ENCODE measurements at regions not wholly inside any gene's neighbourhood (a gene's known extent, or its start where the extent isn't known, plus 50 kb on each side); places are given as distances from the start of the nearest gene placed in this dataset.

GRCh38 chr2:10183146-10183675, 60.7 kb downstream of the RRM2 start:
- Histone ChIP-seq H3K4me3 (no peak overlapping the region), H3K36me3 (no peaks in the 10 kb centered on the region), H3K27ac (no peak overlapping the region), H3K9me3 (no peaks in the 10 kb centered on the region), H3K4me1 (no peaks in the 10 kb centered on the region), H3K27me3 (no peaks in the 10 kb centered on the region)
- no peak for DNase-seq (ENCODE audit: extremely low spot score in 2 of 2)
- intact Hi-C loops (cut with DNase I) = no loop called here
- no peak for TF ChIP-seq POLR2A (IDR thresholded peaks at IDR 0.05)
- no peak for TF ChIP-seq CTCF (IDR thresholded peaks at IDR 0.05)

- Histone ChIP-seq H3K4me3 (no peak overlapping the region), H3K27me3 (no peaks in the 10 kb centered on the region), H3K36me3 (no peaks in the 10 kb centered on the region), H3K4me1 (no peaks in the 10 kb centered on the region), H3K27ac (no peak overlapping the region), H3K9me3 (no peaks in the 10 kb centered on the region)
- intact Hi-C loops (cut with DNase I) = no loop called here
- DNase-seq (ENCODE audit: extremely low spot score in 2 of 2) = no peak
- TF ChIP-seq POLR2AphosphoS5 (IDR thresholded peaks at IDR 0.05; ENCODE audit: insufficient read depth in 1 of 2, low read depth in 1 of 2) = no peak
- TF ChIP-seq POLR2A (IDR thresholded peaks at IDR 0.05) = no peak
- TF ChIP-seq CTCF (IDR thresholded peaks at IDR 0.05) = no peak
Measured at GRCh38 chr2:10184421-10184820, 61.9 kb downstream of the RRM2 start.

GRCh38 chr2:10185046-10185445, 62.5 kb downstream of the RRM2 start:
- H3K27me3 ChIP-seq = no peaks in the 10 kb centered on the region
- H3K9me3 ChIP-seq = no peaks in the 10 kb centered on the region
- no peak overlapping the region for H3K27ac ChIP-seq
- H3K4me1 ChIP-seq = no peaks in the 10 kb centered on the region
- H3K36me3 ChIP-seq = no peaks in the 10 kb centered on the region
- H3K4me3 ChIP-seq = no peak overlapping the region
- intact Hi-C loops (cut with DNase I) = no loop called here
- TF ChIP-seq POLR2AphosphoS5 (IDR thresholded peaks at IDR 0.05; ENCODE audit: insufficient read depth in 1 of 2, low read depth in 1 of 2) = no peak
- no peak for TF ChIP-seq POLR2A (IDR thresholded peaks at IDR 0.05)
- no peak for TF ChIP-seq CTCF (IDR thresholded peaks at IDR 0.05)
- DNase-seq (ENCODE audit: extremely low spot score in 2 of 2) = no peak

GRCh38 chr2:10185755-10186154, 63.2 kb downstream of the RRM2 start:
- Histone ChIP-seq H3K36me3 (no peaks in the 10 kb centered on the region), H3K27ac (no peak overlapping the region), H3K27me3 (no peaks in the 10 kb centered on the region), H3K4me3 (no peak overlapping the region), H3K4me1 (no peaks in the 10 kb centered on the region), H3K9me3 (no peaks in the 10 kb centered on the region)
- DNase-seq (ENCODE audit: extremely low spot score in 2 of 2) = no peak
- intact Hi-C loops (cut with DNase I) = no loop called here
- TF ChIP-seq POLR2AphosphoS5 (IDR thresholded peaks at IDR 0.05; ENCODE audit: insufficient read depth in 1 of 2, low read depth in 1 of 2) = no peak
- TF ChIP-seq POLR2A (IDR thresholded peaks at IDR 0.05) = no peak
- TF ChIP-seq CTCF (IDR thresholded peaks at IDR 0.05) = no peak

- Histone ChIP-seq H3K27me3 (no peaks in the 10 kb centered on the region), H3K9me3 (no peaks in the 10 kb centered on the region), H3K4me3 (no peak overlapping the region), H3K4me1 (no peaks in the 10 kb centered on the region), H3K36me3 (no peaks in the 10 kb centered on the region), H3K27ac (no peak overlapping the region)
- no peak for TF ChIP-seq POLR2AphosphoS5 (IDR thresholded peaks at IDR 0.05; ENCODE audit: insufficient read depth in 1 of 2, low read depth in 1 of 2)
- TF ChIP-seq CTCF (IDR thresholded peaks at IDR 0.05) = no peak
- TF ChIP-seq POLR2A (IDR thresholded peaks at IDR 0.05) = no peak
- DNase-seq (ENCODE audit: extremely low spot score in 2 of 2) = no peak
- intact Hi-C loops (cut with DNase I) = no loop called here
Measured at GRCh38 chr2:10186868-10187535, 64.5 kb downstream of the RRM2 start.
